Activated naive CD4-positive, alpha-beta T cell treated with anti-CD3 and anti-CD28 coated beads, Interleukin-2, amount 10 ng/mL, durations not matched to agents 7 days and 5 days (primary cell): ENCODE measurements at regions not wholly inside any gene's neighbourhood (a gene's known extent, or its start where the extent isn't known, plus 50 kb on each side); places are given as distances from the start of the nearest gene placed in this dataset.

ENCODE experiments used
- CTCF ChIA-PET: fragments of 350-600 bp; sonication (Branson Sonifier 250); formaldehyde crosslinking; loops from one replicate; lab custom pipeline; 2021; ENCODE audit warnings: antibody characterized with exemption; lab: Charles Lee
- DNase-seq: peaks from one replicate; pipeline ENCODE4 v3.0.0-alpha.2; 2020
- H3K27ac Mint-ChIP-seq: one replicate; pipeline ENCODE4 v1.8.0; 2021; ENCODE audit warnings: mild to moderate bottlenecking, moderate library complexity, mixed read lengths
- H3K27me3 Mint-ChIP-seq: one replicate; pipeline ENCODE4 v1.8.0; 2021; ENCODE audit warnings: mild to moderate bottlenecking, mixed read lengths
- H3K36me3 Mint-ChIP-seq: one replicate; pipeline ENCODE4 v1.8.0; 2021; ENCODE audit warnings: mixed read lengths
- H3K4me1 Mint-ChIP-seq: one replicate; pipeline ENCODE4 v1.8.0; 2021; ENCODE audit warnings: mixed read lengths
- H3K4me3 Mint-ChIP-seq: one replicate; pipeline ENCODE4 v1.8.0; 2021; ENCODE audit warnings: mild to moderate bottlenecking, moderate library complexity, mixed read lengths
- H3K9me3 Mint-ChIP-seq: one replicate; pipeline ENCODE4 v1.8.0; 2021; ENCODE audit warnings: mixed read lengths

DNA sequence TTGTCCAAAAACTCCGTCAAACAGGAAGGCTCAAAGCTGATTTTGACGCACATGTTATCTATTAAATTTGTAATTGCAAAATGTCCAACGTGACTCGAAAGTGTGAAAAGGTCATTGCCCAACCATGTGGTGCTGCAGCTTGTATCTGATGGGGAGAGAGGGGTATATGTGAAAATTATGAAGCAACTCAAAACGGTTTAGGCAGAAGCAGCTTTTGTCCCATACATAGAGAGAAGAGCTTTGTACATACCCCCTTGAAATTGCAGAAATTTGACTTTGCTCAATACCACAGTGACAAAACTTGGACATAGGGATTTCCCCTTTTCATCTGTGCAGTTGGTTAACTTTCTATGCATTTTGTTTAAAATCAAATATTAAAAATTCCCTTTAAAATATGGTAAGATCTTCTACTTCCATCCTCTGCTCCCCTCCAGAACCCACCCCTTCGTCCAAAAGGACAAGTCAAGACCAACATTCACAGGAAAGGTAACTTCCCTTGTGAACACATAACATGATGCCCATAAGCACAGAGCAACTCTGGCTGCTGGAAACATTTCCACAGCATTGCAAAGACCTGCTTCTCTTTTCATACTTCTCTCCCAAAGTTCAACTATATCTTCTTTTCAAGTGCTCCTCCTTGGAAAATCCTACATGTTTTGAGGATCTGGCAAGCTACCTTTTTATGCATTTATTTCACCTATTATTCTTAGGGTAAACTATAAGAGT lies 253.7 kb upstream of the THBS1 start:
- Mint-ChIP-seq H3K36me3 (no peaks in the 10 kb centered on the region), H3K4me1 (no peaks in the 10 kb centered on the region), H3K4me3 (no peak overlapping the region), H3K9me3 (no peaks in the 10 kb centered on the region), H3K27me3 (peaks cover 4% of the 10 kb centered on the region), H3K27ac (no peak overlapping the region)
- CTCF ChIA-PET, result no interaction called here
- no peak for DNase-seq

DNA sequence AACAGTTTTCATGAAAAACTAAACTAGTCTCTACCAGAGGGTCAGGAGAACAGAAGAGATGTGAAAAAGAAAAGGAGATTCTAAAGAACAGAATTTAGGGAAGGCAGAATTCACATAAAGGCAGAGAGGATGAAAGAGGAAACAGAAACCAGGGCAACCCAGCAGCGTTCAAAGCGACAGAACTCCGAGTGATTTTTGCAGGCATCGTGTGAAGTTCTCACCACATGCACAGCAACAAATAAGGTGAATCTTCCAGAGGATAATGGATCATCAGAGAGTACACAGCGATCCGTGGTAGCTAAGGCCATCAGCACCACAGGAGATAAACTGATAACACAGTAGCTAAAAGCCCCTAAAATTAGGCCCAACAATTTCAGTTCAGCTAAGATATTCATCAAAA lies 250.8 kb upstream of the THBS1 start:
- DNase-seq, result no peak
- CTCF ChIA-PET, result no interaction called here
- H3K36me3 Mint-ChIP-seq, result no peaks in the 10 kb centered on the region
- no peak overlapping the region for H3K4me3 Mint-ChIP-seq
- H3K9me3 Mint-ChIP-seq, result no peaks in the 10 kb centered on the region
- H3K27ac Mint-ChIP-seq, result no peak overlapping the region
- peaks cover 10% of the 10 kb centered on the region for H3K27me3 Mint-ChIP-seq
- H3K4me1 Mint-ChIP-seq, result no peaks in the 10 kb centered on the region

DNA sequence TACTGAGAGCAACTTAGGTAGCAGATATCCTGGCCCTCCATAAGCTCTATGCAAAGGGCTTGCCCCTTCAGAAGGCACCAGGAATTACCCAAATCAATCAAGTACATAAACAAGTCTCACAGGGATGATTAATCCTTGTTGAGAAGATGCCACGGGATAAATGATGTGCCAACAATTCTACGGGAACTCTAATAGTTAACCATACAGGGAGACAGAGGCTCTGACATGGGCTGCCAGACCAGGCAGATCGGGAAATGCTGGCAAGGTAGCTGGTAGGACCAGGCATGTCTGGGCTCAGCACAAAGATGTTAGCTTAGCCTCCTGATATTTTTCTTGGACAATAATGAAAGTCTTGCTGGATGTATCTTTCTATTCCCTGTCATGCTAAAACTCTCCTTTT lies 249.3 kb upstream of the THBS1 start:
- no peak for DNase-seq
- no peaks in the 10 kb centered on the region for H3K4me1 Mint-ChIP-seq
- H3K27me3 Mint-ChIP-seq, result peaks cover 10% of the 10 kb centered on the region
- CTCF ChIA-PET, result no interaction called here
- H3K4me3 Mint-ChIP-seq, result no peak overlapping the region
- no peaks in the 10 kb centered on the region for H3K9me3 Mint-ChIP-seq
- H3K27ac Mint-ChIP-seq, result no peak overlapping the region
- no peaks in the 10 kb centered on the region for H3K36me3 Mint-ChIP-seq

DNA sequence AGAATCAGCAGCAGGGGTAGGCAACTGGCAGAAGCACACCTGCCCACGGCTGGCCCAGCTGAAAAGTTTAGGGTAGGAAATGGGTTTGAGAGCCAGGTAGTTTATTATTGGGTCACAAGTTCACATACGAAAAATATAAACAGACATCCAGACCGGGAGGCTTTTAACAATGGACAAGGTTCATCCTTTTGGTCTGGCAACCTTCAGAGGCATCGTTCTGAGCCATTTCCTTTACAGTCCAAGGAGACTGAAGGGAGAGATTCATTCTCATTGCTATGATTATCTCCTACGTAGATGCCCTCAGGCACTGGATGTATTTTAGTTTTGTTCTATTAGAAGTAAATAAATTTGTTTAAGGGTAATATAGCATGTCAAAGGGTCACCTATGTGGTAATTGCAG lies 248.0 kb upstream of the THBS1 start:
- Mint-ChIP-seq H3K4me1 (no peaks in the 10 kb centered on the region), H3K4me3 (no peak overlapping the region), H3K27me3 (peaks cover 7% of the 10 kb centered on the region), H3K36me3 (no peaks in the 10 kb centered on the region), H3K27ac (no peak overlapping the region), H3K9me3 (no peaks in the 10 kb centered on the region)
- CTCF ChIA-PET, result no interaction called here
- DNase-seq, result no peak

DNA sequence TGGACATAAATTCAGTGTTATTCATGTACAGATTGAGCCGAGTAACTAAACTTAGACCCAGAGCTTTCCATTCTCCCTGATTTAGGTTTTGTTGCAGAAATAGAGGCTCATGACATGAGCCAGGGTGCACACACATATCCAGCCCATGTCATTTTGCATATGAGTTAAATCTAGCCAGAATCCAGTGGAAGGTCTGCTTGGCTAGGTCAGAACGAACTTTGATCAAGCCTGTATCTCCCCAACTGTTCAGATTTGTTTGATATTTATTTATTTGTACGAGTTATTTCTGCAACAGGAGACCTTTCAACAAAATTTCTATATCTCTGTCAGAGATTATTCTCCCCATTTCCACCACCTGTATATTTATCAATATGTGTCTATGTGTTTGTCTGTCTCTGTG lies 247.5 kb upstream of the THBS1 start:
- Mint-ChIP-seq H3K4me1 (no peaks in the 10 kb centered on the region), H3K27ac (no peak overlapping the region), H3K27me3 (peaks cover 7% of the 10 kb centered on the region), H3K9me3 (no peaks in the 10 kb centered on the region), H3K36me3 (no peaks in the 10 kb centered on the region), H3K4me3 (no peak overlapping the region)
- no peak for DNase-seq
- CTCF ChIA-PET, result no interaction called here

DNA sequence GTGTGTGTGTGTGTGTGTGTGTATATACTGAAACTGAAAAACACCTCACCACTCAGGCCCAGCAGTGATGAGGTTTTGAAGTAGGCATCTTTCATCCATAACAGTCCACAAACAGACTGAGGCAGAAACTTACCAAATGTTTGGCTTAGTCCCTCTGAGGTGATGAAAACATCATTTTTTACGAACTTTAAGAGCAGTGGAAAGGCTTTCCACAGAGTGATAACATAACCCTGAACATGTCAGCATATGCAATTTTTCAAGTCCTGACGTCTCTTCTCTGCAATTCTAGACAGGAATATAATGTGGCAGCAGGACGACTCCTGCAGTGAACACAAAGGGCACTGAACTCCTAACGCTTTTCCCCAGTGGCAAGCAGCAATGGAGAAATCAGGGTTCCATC lies 247.0 kb upstream of the THBS1 start:
- peaks cover 7% of the 10 kb centered on the region for H3K27me3 Mint-ChIP-seq
- CTCF ChIA-PET, result no interaction called here
- no peaks in the 10 kb centered on the region for H3K9me3 Mint-ChIP-seq
- DNase-seq, result no peak
- H3K36me3 Mint-ChIP-seq, result no peaks in the 10 kb centered on the region
- H3K4me1 Mint-ChIP-seq, result no peaks in the 10 kb centered on the region
- no peak overlapping the region for H3K4me3 Mint-ChIP-seq
- H3K27ac Mint-ChIP-seq, result no peak overlapping the region

DNA sequence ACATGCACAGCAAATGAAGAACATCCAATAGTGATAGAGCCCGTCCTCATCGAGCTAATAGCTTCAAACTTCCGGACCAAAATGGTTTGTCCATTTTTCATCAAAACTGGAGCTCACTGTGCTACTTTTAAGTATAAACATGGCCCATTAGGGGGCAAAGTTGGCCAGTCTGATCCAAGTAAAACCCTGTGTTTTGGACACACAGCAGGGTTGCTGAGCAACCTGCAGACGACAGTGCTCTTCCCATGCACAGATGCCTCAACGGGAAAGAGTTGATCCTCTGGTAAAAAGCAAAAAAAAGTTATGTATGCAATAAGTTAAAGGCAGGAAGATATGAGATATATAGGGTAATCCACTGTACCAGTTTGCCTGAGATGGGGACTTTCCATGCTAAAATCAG lies 244.0 kb upstream of the THBS1 start:
- no peaks in the 10 kb centered on the region for H3K36me3 Mint-ChIP-seq
- CTCF ChIA-PET, result no interaction called here
- H3K27me3 Mint-ChIP-seq, result peaks cover 7% of the 10 kb centered on the region
- DNase-seq, result no peak
- no peak overlapping the region for H3K4me3 Mint-ChIP-seq
- H3K9me3 Mint-ChIP-seq, result no peaks in the 10 kb centered on the region
- H3K4me1 Mint-ChIP-seq, result no peaks in the 10 kb centered on the region
- no peak overlapping the region for H3K27ac Mint-ChIP-seq

DNA sequence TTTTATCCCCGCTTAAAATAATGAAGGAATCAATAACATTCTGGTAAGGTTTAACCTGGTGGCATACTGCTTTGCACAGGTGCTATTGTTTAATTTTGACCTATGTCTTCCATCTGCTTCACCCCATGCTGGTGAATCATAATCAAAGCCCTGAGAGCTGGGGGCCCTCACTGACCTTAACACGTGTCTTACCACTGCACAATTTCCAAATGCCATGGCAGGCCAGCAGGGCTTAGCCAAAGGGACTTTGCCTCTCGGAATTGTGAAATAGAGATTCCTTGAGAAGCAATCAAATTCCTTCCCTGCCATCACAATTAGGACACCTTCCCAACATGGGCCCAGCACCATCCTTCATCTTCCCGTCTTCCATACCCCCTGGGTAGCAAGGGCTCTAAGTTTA lies 242.6 kb upstream of the THBS1 start:
- Mint-ChIP-seq H3K27ac (no peak overlapping the region), H3K9me3 (no peaks in the 10 kb centered on the region), H3K4me3 (no peak overlapping the region), H3K27me3 (no peaks in the 10 kb centered on the region), H3K36me3 (no peaks in the 10 kb centered on the region), H3K4me1 (no peaks in the 10 kb centered on the region)
- no peak for DNase-seq
- CTCF ChIA-PET, result no interaction called here

DNA sequence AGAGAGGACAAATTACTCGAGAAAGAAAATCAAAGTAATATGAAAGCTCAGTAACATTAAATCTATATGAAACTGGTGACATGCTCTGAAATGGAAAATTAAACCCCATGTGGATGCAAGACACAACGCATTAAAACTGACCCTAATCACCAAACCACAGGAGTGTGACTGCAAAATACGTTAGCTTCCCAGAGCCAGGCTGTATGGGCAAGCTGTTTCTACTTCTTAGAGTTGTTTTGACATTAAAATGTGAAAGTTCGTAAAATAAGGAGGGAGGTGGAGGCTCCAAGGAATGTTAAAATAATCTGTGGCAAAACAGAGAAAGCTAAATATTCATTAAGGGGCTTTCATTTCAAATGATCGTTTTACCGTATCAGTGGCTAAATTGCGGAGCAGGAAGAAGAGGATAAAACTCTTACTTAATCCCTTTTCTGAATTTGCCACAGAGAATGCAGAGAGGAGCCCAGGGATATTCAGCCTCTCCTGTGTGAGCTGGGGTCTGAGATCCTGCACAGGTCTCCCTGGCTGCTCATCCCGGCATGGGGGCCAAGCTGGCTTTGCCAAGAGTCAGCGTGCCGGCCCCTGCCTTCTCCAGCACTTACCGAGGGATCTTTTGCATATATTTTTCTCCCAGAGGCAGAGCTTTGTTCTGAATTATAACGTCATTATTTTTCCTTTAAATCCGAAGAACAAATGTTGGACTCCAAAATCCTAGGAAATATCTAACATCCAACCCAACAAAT lies 239.8 kb upstream of the THBS1 start:
- no peak overlapping the region for H3K27ac Mint-ChIP-seq
- H3K4me3 Mint-ChIP-seq, result no peak overlapping the region
- no peaks in the 10 kb centered on the region for H3K9me3 Mint-ChIP-seq
- no peak for DNase-seq
- H3K4me1 Mint-ChIP-seq, result no peaks in the 10 kb centered on the region
- H3K36me3 Mint-ChIP-seq, result no peaks in the 10 kb centered on the region
- no peaks in the 10 kb centered on the region for H3K27me3 Mint-ChIP-seq
- CTCF ChIA-PET, result no interaction called here

DNA sequence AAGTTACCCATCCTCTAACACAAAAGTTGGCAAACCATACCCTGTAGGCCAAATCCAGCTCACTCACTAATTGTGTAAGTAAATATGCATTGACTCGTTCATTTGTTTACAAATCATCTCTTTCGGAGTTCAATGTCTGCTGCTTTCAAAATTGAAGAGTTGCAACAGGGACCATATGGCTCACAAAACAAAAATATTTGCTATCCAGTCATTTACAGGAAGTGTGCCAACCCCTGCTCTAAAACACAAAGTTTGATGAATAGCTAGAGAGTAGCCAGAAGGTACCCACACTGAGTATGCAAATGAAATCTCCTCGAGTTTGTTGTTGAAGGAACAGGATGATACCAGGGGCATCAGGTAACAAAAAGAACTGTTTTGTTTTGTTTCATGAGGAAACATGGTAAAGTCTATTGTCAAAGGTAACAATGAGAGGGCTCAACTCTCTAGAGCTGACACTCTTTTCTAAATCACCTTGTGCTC lies 236.2 kb upstream of the THBS1 start:
- H3K27ac Mint-ChIP-seq, result no peak overlapping the region
- CTCF ChIA-PET, result interaction anchor here (0.6 kb wide), 1 partner anchor 33 kb away, joined by 3 read pairs; no protein-coding TSS in a partner anchor
- H3K4me3 Mint-ChIP-seq, result no peak overlapping the region
- H3K4me1 Mint-ChIP-seq, result no peaks in the 10 kb centered on the region
- no peaks in the 10 kb centered on the region for H3K9me3 Mint-ChIP-seq
- no peaks in the 10 kb centered on the region for H3K27me3 Mint-ChIP-seq
- DNase-seq, result no peak
- H3K36me3 Mint-ChIP-seq, result no peaks in the 10 kb centered on the region

DNA sequence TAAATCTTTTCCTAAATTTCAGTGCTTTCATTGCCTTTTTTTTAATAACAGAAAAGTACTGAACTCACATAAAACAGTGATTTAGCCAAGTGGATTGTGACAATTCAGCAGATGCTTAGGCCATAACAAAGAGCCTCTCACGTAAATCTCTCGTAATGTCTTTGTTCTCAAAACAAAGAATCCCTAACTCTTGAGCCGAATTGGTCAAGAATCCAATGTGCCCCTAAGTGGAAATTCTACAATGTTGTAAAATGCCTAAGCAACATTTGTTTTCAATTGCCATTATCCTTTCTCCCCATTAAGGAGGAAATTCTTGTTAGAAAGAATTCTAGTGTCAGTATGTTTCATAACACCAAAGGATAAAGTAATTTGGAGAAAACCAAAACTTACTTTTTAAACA lies 235.7 kb upstream of the THBS1 start:
- no peak overlapping the region for H3K4me3 Mint-ChIP-seq
- CTCF ChIA-PET, result interaction anchor here (0.6 kb wide), 1 partner anchor 32 kb away, joined by 3 read pairs; no protein-coding TSS in a partner anchor
- H3K27me3 Mint-ChIP-seq, result no peaks in the 10 kb centered on the region
- H3K9me3 Mint-ChIP-seq, result no peaks in the 10 kb centered on the region
- H3K4me1 Mint-ChIP-seq, result no peaks in the 10 kb centered on the region
- no peaks in the 10 kb centered on the region for H3K36me3 Mint-ChIP-seq
- DNase-seq, result no peak
- H3K27ac Mint-ChIP-seq, result no peak overlapping the region

DNA sequence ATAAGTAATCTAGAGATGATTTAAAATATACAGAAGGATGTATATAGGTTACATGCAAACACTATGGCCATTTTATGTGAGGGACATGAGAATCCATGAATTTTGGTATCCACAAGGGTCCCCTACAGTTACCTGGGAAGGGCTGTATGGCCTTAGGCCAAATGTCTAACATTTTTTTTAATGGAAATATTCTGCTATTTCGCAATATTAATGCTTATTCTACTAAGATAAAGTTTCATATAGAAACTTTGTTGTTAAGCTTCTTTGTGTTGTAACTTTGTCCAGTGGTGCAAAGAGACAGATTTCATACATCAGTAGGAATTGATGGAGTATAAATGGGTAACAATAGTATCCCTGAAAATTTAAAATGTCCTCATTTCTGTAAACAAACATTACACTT lies 233.4 kb upstream of the THBS1 start:
- Mint-ChIP-seq H3K4me1 (no peaks in the 10 kb centered on the region), H3K9me3 (no peaks in the 10 kb centered on the region), H3K27me3 (no peaks in the 10 kb centered on the region), H3K4me3 (no peak overlapping the region), H3K36me3 (no peaks in the 10 kb centered on the region), H3K27ac (no peak overlapping the region)
- no peak for DNase-seq
- CTCF ChIA-PET, result no interaction called here

DNA sequence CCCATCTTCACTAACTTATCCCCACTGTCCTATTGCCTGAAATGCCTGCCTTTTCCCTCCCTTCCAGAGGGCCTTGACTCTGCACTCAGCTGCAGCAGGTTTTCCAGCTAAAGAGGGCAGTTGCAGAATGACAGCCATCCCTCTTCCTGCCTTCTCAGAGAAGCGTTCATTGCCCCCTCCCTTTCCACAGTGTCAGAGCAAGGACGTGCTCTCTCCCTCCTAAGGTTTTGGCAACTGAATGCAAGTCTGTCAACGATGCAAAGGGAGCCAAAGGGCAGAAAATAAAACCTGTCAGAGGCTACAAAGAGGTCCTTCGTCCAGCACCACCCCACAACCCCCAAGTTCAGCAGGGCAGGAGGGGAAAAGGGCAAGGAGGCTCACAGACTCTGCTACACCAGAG lies 230.1 kb upstream of the THBS1 start:
- Mint-ChIP-seq H3K36me3 (no peaks in the 10 kb centered on the region), H3K27me3 (no peaks in the 10 kb centered on the region), H3K4me3 (no peak overlapping the region), H3K27ac (no peak overlapping the region), H3K9me3 (no peaks in the 10 kb centered on the region), H3K4me1 (no peaks in the 10 kb centered on the region)
- no peak for DNase-seq
- CTCF ChIA-PET, result no interaction called here

DNA sequence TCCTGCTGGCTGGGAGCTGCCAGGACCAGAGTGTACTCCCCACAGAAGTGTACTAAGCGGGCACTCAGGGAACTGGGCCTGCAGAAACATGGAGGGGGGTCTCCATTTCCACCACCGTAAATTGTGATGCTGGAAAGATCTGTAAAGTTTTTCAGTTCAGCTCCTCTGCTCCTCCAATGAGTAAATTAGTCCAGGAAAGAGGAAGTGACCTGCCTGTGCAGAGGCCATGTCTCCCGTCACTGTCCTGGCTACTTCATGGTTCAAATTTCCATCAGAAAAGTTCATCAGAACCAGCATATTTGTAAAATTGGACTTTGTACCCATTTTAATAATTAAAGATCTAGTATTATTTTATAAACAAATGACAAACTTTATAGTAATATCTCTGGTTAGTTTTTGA lies 226.7 kb upstream of the THBS1 start:
- no peaks in the 10 kb centered on the region for H3K36me3 Mint-ChIP-seq
- H3K9me3 Mint-ChIP-seq, result no peaks in the 10 kb centered on the region
- no peaks in the 10 kb centered on the region for H3K4me1 Mint-ChIP-seq
- no peak for DNase-seq
- peaks cover 1% of the 10 kb centered on the region for H3K27me3 Mint-ChIP-seq
- CTCF ChIA-PET, result no interaction called here
- no peak overlapping the region for H3K4me3 Mint-ChIP-seq
- H3K27ac Mint-ChIP-seq, result no peak overlapping the region
